ENCODE measurements at regions not wholly inside any gene's neighbourhood (a gene's known extent, or its start where the extent isn't known, plus 50 kb on each side); places are given as distances from the start of the nearest gene placed in this dataset.

- no peak for TF ChIP-seq ZNF24 (IDR thresholded peaks at IDR 0.05)
- TF ChIP-seq, protein P1, sequence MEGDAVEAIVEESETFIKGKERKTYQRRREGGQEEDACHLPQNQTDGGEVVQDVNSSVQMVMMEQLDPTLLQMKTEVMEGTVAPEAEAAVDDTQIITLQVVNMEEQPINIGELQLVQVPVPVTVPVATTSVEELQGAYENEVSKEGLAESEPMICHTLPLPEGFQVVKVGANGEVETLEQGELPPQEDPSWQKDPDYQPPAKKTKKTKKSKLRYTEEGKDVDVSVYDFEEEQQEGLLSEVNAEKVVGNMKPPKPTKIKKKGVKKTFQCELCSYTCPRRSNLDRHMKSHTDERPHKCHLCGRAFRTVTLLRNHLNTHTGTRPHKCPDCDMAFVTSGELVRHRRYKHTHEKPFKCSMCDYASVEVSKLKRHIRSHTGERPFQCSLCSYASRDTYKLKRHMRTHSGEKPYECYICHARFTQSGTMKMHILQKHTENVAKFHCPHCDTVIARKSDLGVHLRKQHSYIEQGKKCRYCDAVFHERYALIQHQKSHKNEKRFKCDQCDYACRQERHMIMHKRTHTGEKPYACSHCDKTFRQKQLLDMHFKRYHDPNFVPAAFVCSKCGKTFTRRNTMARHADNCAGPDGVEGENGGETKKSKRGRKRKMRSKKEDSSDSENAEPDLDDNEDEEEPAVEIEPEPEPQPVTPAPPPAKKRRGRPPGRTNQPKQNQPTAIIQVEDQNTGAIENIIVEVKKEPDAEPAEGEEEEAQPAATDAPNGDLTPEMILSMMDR (IDR thresholded peaks at IDR 0.05 in 2 of 3, conservative IDR thresholded peaks at IDR 0.05 in 1 of 3; ENCODE audit: control insufficient read depth in 2 of 3, extremely low read depth in 1 of 3, insufficient read depth in 1 of 3, low read depth in 3 of 3, low read length in 3 of 3) = no peak
Measured at GRCh38 chr16:87235810-87236515, 81.2 kb downstream of the C16orf95 start.
